Stimulated activated CD4-positive, alpha-beta T cell treated with anti-CD3 and anti-CD28 coated beads, Interleukin-4, amount 100 ng/mL, for 24 hours (primary cell): ENCODE measurements at regions not wholly inside any gene's neighbourhood (a gene's known extent, or its start where the extent isn't known, plus 50 kb on each side); places are given as distances from the start of the nearest gene placed in this dataset.
"Not testable (repeated sequence)": the region's sequence is repeated elsewhere in the genome, so short reads cannot be mapped to it uniquely, and the experiment has no call there.

Experiments used
- DNase-seq: peaks from one replicate; pipeline ENCODE4 v3.0.0-alpha.2; 2020

GRCh38 chr5:110257971-110258370 lies 468.5 kb downstream of the TMEM232 start:
- no peak for DNase-seq

- DNase-seq, result no peak
These were observed 467.8 kb downstream of the TMEM232 start for GRCh38 chr5:110258460-110259216.

GRCh38 chr5:110262749-110263148 lies 463.7 kb downstream of the TMEM232 start:
- no peak for DNase-seq

- DNase-seq, result no peak
These were observed 461.8 kb downstream of the TMEM232 start for GRCh38 chr5:110264661-110265060.

- no peak for DNase-seq
These were observed 461.3 kb downstream of the TMEM232 start for GRCh38 chr5:110265162-110265561.

GRCh38 chr5:110267714-110268113 lies 458.8 kb downstream of the TMEM232 start:
- DNase-seq, result no peak

- DNase-seq, result no peak
These were observed 458.2 kb downstream of the TMEM232 start for GRCh38 chr5:110268283-110268682.

GRCh38 chr5:110268985-110269384 lies 457.5 kb downstream of the TMEM232 start:
- DNase-seq, result no peak

GRCh38 chr5:110269478-110270142 lies 456.9 kb downstream of the TMEM232 start:
- no peak for DNase-seq

- no peak for DNase-seq
These were observed 450.6 kb downstream of the TMEM232 start for GRCh38 chr5:110275878-110276277.

- not testable (repeated sequence) for DNase-seq
These were observed 448.0 kb downstream of the TMEM232 start for GRCh38 chr5:110278449-110278848.

- not testable (repeated sequence) for DNase-seq
These were observed 442.4 kb downstream of the TMEM232 start for GRCh38 chr5:110284121-110284520.

- no peak for DNase-seq
These were observed 437.5 kb downstream of the TMEM232 start for GRCh38 chr5:110288766-110289511.

- DNase-seq, result no peak
These were observed 437.0 kb downstream of the TMEM232 start for GRCh38 chr5:110289512-110289810.

- DNase-seq, result no peak
These were observed 435.9 kb downstream of the TMEM232 start for GRCh38 chr5:110290542-110290941.

GRCh38 chr5:110294281-110294680 lies 432.2 kb downstream of the TMEM232 start:
- DNase-seq, result no peak

GRCh38 chr5:110297152-110297670 lies 429.3 kb downstream of the TMEM232 start:
- DNase-seq, result no peak

GRCh38 chr5:110304176-110304575 lies 422.3 kb downstream of the TMEM232 start:
- DNase-seq, result no peak

GRCh38 chr5:110306650-110307049 lies 419.8 kb downstream of the TMEM232 start:
- no peak for DNase-seq

GRCh38 chr5:110309222-110309621 lies 417.2 kb downstream of the TMEM232 start:
- no peak for DNase-seq

GRCh38 chr5:110316566-110316965 lies 409.9 kb downstream of the TMEM232 start:
- not testable (repeated sequence) for DNase-seq

GRCh38 chr5:110321117-110321516 lies 405.4 kb downstream of the TMEM232 start:
- DNase-seq, result no peak

GRCh38 chr5:110323357-110323756 lies 403.1 kb downstream of the TMEM232 start:
- DNase-seq, result no peak

- DNase-seq, result no peak
These were observed 402.6 kb downstream of the TMEM232 start for GRCh38 chr5:110323832-110324231.
